GM12892 (cell line): ENCODE measurements at regions not wholly inside any gene's neighbourhood (a gene's known extent, or its start where the extent isn't known, plus 50 kb on each side); places are given as distances from the start of the nearest gene placed in this dataset.

Source experiments
- POLR2A ChIP-seq: IDR thresholded peaks from 2 replicates; pipeline ENCODE4 v1.6.1; 2011; ENCODE audit warnings: low read depth, low read length, control low read depth
- POLR2AphosphoS5 ChIP-seq: IDR thresholded peaks from 2 replicates; pipeline ENCODE4 v1.6.1; 2011; ENCODE audit warnings: low read depth, low read length, control low read depth
- TAF1 ChIP-seq: IDR thresholded peaks from 2 replicates; pipeline ENCODE4 v1.6.1; 2011; ENCODE audit warnings: low read depth, mild to moderate bottlenecking, control low read depth, low read length, borderline replicate concordance

- no peak for TF ChIP-seq POLR2AphosphoS5
- TF ChIP-seq POLR2A: no peak
- no peak for TF ChIP-seq TAF1
These were observed 129.3 kb upstream of the MED13 start for GRCh38 chr17:62194401-62194800.
